ENCODE measurements at regions not wholly inside any gene's neighbourhood (a gene's known extent, or its start where the extent isn't known, plus 50 kb on each side); places are given as distances from the start of the nearest gene placed in this dataset.

DNA sequence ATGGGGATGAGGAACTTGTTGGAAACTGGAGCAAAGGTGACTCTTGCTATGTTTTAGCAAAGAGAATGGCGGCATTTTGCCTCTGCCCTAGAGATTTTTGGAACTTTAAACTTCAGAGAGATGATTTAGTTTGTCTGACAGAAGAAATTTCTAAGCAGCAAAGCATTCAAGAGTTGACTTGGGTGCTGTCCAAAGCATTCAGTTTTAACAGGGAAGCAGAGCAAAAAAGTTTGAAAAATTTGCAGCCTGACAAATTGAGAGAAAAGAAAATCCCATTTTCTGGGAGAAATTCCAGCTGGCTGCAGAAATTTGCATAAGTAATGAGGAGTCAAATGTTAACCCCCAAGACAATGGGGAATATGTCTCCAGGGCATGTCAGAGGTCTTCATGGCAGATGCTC is 682.3 kb upstream of the ST8SIA4 start:
- TF ChIP-seq POLR2A (IDR thresholded peaks at IDR 0.05): no peak
- TF ChIP-seq CTCF (IDR thresholded peaks at IDR 0.05): no peak
- TF ChIP-seq EP300 (IDR thresholded peaks at IDR 0.05): no peak
